Omental fat pad (tissue), 3 donors: ENCODE measurements at regions not wholly inside any gene's neighbourhood (a gene's known extent, or its start where the extent isn't known, plus 50 kb on each side); places are given as distances from the start of the nearest gene placed in this dataset.

Experiments
- ATAC-seq: fragments of 150-250 bp; one replicate; pipeline ENCODE4 v1.9.1; 2016; ENCODE audit warnings: mild to moderate bottlenecking, moderate library complexity; ENCODE audit not compliant: low FRiP score
- DNase-seq: peaks from one replicate; pipeline ENCODE4 v3.0.0-alpha.2; 2019; ENCODE audit warnings: low spot score
- CTCF ChIP-seq, 3 donors: fragments of 450-650 bp; IDR thresholded peaks; one replicate each; pipeline ENCODE4 v1.5.1; 2016 to 2017; ENCODE audit warnings: antibody characterized with exemption in 3 of 3, mild to moderate bottlenecking in 3 of 3, moderate library complexity in 2 of 3

DNA sequence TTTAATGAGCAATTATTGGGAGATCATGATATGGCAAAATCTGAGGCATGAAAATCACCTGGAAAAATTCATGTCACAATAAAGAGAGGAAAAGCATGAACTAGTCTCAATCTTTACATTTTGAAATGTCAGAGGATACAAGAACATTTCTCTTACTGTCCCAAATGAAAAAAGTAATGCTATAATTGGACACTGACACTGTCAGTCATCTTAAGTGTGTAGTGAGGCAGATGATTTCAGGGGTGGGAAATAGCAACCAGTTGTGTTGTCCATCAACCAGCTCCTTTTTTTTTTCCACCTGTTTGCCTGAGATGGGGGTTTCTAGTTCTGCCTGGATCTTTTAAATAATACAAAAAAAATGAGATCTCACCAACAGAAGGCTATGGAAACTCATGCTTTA, 646.2 kb downstream of the KCNT2 start:
- no peak for TF ChIP-seq CTCF (IDR thresholded peaks at IDR 0.05)
- no peak for DNase-seq
- no peak for ATAC-seq

DNA sequence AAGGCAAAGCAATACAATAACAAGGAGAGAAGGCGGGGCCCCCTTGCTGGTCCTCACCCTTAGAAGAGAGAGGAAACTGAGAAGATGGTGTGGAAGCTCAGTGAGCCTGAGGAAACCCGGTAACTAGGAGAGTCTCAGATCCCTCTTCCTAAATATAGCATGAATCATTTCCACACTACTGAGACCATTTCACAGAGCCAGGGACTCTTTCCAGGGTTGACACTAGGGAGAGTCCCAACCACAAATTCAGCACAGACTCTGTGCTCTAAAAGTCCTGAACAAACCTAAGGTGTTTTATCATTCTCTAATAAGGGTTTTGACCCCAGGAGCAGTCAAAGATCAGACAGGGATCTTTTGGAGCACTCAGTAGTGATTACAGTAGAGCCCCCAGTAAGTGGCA, 647.7 kb downstream of the KCNT2 start:
- DNase-seq (no peak), ATAC-seq (no peak)
- TF ChIP-seq CTCF (IDR thresholded peaks at IDR 0.05): no peak

GRCh38 chr1:195958131-195958530, 650.1 kb downstream of the KCNT2 start:
- ATAC-seq (no peak), DNase-seq (no peak)
- TF ChIP-seq CTCF (IDR thresholded peaks at IDR 0.05): no peak

- no peak for DNase-seq
- no peak for ATAC-seq
- no peak for TF ChIP-seq CTCF (IDR thresholded peaks at IDR 0.05)
Observed at GRCh38 chr1:195956845-195957244, 651.4 kb downstream of the KCNT2 start.

GRCh38 chr1:195954848-195955247, 653.4 kb downstream of the KCNT2 start:
- DNase-seq (no peak), ATAC-seq (no peak)
- TF ChIP-seq CTCF (IDR thresholded peaks at IDR 0.05): no peak

DNA sequence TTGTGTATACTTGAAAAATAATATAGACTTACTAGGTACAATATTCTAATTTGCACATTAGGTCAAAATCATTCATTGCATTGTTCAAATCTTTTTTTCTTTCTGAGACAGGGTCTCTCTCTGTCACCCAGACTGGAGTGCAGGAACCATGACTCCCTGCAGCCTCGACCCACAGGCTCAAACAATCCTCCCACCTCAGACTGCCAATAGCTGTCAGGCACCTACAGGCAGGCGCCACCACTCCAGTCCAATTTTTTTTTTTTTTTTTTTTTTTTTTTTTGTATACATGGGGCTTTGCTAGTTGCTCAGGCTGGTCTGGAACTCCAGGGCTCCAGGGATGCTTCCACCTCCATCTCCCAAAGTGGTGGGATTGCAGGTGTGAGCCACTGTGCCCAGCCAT, 656.9 kb downstream of the KCNT2 start:
- no peak for ATAC-seq
- TF ChIP-seq CTCF (IDR thresholded peaks at IDR 0.05): no peak
- no peak for DNase-seq

- ATAC-seq (no peak), DNase-seq (no peak)
- TF ChIP-seq CTCF (IDR thresholded peaks at IDR 0.05): no peak
Observed at GRCh38 chr1:195948123-195948895, 659.9 kb downstream of the KCNT2 start.
